ENCODE measurements at regions not wholly inside any gene's neighbourhood (a gene's known extent, or its start where the extent isn't known, plus 50 kb on each side); places are given as distances from the start of the nearest gene placed in this dataset.

DNA sequence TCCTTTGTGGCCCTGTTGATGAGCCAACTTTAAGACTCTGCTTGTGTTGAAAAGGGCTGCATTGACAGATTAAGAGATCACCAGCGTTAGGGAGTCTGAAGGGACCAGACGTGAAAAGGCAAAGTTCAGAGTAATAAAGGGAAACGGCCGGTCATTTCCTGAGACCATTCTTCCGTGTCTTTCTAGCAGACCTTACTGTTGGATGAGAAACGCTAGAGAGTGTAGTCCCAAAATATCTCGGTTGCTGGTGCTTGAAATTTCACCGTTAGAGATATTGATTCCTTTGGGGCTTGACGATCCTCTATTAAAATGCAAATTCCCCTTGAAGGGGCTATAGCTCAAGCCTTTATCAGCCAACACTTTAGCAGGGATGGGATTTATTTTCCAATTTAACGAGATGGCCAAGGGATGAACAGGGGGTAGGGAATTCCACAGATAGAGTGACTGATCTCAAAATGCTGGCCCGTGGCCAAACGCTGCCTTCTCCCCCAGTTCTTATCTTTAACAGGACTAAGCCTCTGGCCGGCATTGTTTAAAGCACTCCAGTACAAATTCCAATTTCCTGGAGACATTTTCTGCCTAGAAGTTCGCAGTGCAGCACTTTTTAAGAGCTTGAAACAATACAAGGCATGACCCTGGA, 250.4 kb downstream of the TJP1 start:
- ATAC-seq (peak in 1 of 2 experiments; percentile 13; a peak in 2 of 6 replicates), FAIRE-seq (no peak), DNase-seq (ENCODE audit: low read depth in 1 of 2, low spot score in 1 of 2) (peak; percentile 19 to 31)
- CTCF ChIA-PET: interaction anchor here (0.5 to 0.9 kb wide), 3 partner anchors 11 to 210 kb away, joined by 3 to 4 read pairs (median 4); no protein-coding TSS in a partner anchor
- 9% methylated on average over 14 of the region's 14 CpGs for WGBS (ENCODE audit: missing lambda C conversion rate)
- H3K4me1 ChIP-seq: peaks cover 10% of the 10 kb centered on the region; the same call in 2 of the 3 replicates
- H3K4me2 ChIP-seq: no peak overlapping the region
- peaks cover 7% of the 10 kb centered on the region; the same call in 1 of the 3 replicates for H3K9me3 ChIP-seq
- H3K27ac ChIP-seq: no peak overlapping the region
- TF ChIP-seq CBX8 (IDR thresholded peaks at IDR 0.05): peak; percentile 96
- no peak for TF ChIP-seq JUN (IDR thresholded peaks at IDR 0.05)
- TF ChIP-seq RNF2 (IDR thresholded peaks at IDR 0.05; ENCODE audit: borderline replicate concordance, low read depth): peak; percentile 94
- 0 out of 2 replicates have a peak, but pooled peaks have one; percentile 16 for TF ChIP-seq CBX2 (IDR thresholded peaks at IDR 0.05; ENCODE audit: borderline replicate concordance, low read depth)
- POLR2A ChIA-PET: no interaction called here
- H3K4me3 ChIP-seq: no peak overlapping the region

DNA sequence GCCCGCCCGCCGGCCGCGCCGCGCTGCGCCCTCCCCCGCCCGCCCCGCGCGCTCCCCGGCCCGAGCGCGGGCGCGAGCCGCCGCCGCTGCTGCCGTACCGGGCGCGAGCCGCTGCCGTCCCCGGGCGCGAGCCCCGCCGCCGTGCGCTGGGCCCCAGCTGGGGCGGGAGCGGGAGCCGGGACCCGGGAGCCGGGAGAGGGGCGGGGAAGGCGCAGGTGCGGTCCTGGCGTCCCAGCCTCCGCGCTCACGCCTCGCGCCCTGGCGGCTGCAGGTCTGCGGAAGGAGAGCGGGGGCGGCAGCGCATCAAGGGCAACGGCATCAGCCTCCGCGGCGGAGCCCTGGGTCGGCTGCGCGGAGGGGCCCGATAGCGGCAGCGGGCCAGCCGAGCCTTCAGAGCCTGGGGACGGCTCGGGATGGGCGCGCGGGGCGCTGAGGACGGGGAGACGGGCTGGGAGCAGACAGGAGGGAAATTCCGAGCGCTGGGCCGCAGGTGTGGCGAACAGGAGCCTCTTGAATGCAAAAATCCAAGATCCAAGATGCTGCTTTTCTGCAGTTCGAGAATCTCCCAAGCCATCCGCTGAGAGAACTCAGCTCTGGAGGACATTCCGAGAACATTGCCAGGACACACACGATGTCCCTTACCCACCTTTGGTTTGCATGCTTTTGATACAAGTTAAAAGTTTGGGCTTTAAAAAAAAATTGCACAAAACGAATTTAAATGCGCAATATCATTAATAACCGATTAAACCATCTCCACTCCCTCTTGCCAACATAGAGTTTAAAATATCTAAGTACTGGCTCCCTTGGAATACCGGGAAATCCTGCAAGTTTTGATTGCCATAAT, 251.1 kb downstream of the TJP1 start:
- FAIRE-seq (peak; percentile 36), DNase-seq (ENCODE audit: low read depth in 1 of 2, low spot score in 1 of 2) (peak; percentile 40 to 44), ATAC-seq (peak; percentile 41 to 66)
- no peak overlapping the region for H3K27ac ChIP-seq
- peaks cover 10% of the 10 kb centered on the region; the same call in 2 of the 3 replicates for H3K4me1 ChIP-seq
- H3K4me3 ChIP-seq: peak overlapping the region; percentile 50
- CTCF ChIA-PET: interaction anchor here (0.5 to 1.2 kb wide), 2 partner anchors 21 to 209 kb away, joined by 3 to 4 read pairs; no protein-coding TSS in a partner anchor
- POLR2A ChIA-PET: interaction anchor here (0.7 kb wide), 1 partner anchor 355 kb away, joined by 4 read pairs; no protein-coding TSS in a partner anchor
- TF ChIP-seq ZFP36 (IDR thresholded peaks at IDR 0.05; ENCODE audit: borderline replicate concordance, partially characterized antibody): peak; percentile 71
- TF ChIP-seq CBX8 (IDR thresholded peaks at IDR 0.05): peak; percentile 100
- no peak for TF ChIP-seq CEBPB (IDR thresholded peaks at IDR 0.05)
- TF ChIP-seq E2F6 (IDR thresholded peaks at IDR 0.05; ENCODE audit: borderline replicate concordance, low read depth): 0 out of 2 replicates have a peak, but pooled peaks have one; percentile 16
- TF ChIP-seq MAX (IDR thresholded peaks at IDR 0.05): no peak
- TF ChIP-seq EP300 (IDR thresholded peaks at IDR 0.05): no peak
- no peak for TF ChIP-seq HES2 (IDR thresholded peaks at IDR 0.05)
- TF ChIP-seq CBX2 (IDR thresholded peaks at IDR 0.05; ENCODE audit: borderline replicate concordance, low read depth): 0 out of 2 replicates have a peak, but pooled peaks have one; percentile 22
- peak; percentile 100 for TF ChIP-seq RNF2 (IDR thresholded peaks at IDR 0.05; ENCODE audit: borderline replicate concordance, low read depth)
- TF ChIP-seq KDM5A (IDR thresholded peaks at IDR 0.05): no peak
- TF ChIP-seq ZSCAN20 (CRISPR knock-in tag; IDR thresholded peaks at IDR 0.05): no peak
- 8% methylated on average over 33 of the region's 85 CpGs for WGBS (ENCODE audit: missing lambda C conversion rate)
- H3K4me2 ChIP-seq: peak overlapping the region; percentile 99
- H3K9me3 ChIP-seq: peaks cover 7% of the 10 kb centered on the region; the same call in 1 of the 3 replicates

DNA sequence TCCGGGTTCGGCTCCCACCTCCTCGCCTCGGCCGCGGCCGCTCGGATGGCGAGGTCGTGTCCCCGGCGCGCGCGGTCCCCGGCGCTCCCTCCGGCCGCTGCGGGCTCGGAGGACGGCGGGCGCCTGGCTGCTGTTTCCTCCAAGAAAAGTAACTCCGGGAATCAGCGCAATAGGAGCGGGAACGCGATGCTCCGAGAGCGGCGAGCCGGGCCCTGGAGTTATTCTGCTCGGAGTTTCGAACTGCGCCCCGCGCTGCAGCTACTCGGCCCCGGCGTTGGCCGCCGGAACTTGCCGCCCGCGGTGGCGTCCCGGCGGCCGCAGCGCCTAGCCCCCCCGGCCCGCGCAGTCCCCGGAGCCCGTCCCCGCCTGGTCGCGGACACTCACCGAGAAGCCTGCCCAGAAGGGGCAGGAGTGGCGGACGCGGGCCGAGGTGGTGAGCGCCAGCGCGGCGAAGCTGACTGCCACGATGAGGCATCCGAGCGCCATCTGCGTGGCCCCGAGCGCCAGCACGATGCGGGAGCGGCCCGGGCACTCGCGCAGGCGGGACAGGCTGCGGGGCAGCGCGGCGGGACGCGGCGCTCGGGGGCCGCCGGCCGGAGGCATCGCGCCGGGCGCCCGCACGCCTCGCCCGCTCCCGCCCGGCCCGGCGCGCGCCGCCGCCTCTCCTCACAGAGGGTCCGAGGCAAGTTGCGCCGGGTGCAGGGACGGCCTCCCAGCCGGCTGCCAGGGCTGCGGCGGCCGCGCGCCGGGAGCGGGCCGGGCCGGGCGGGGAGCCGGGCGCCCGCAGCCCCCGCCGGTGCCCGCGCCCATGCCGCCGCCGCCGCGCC, 251.9 kb downstream of the TJP1 start:
- 3% methylated on average over 24 of the region's 135 CpGs for whole genome bisulfite sequencing (ENCODE audit: missing lambda C conversion rate)
- DNase-seq (ENCODE audit: low read depth in 1 of 2, low spot score in 1 of 2): peak in 1 of 2 experiments; percentile 20
- peak; percentile 29 to 45; a peak in 5 of 6 replicates for ATAC-seq
- POLR2A ChIA-PET: interaction anchor here (0.7 kb wide), 1 partner anchor 356 kb away, joined by 4 read pairs; no protein-coding TSS in a partner anchor
- CTCF ChIA-PET: interaction anchor here (1.2 kb wide), 1 partner anchor 22 kb away, joined by 3 read pairs; no protein-coding TSS in a partner anchor
- peaks cover 7% of the 10 kb centered on the region; the same call in 1 of the 3 replicates for H3K9me3 ChIP-seq
- peaks cover 10% of the 10 kb centered on the region; the same call in 2 of the 3 replicates for H3K4me1 ChIP-seq
- H3K4me2 ChIP-seq: peak overlapping the region; percentile 99
- H3K4me3 ChIP-seq: peak overlapping the region; percentile 59
- H3K27ac ChIP-seq: peak overlapping the region in 1 of 2 experiments; percentile 56; a peak in 4 of 6 replicates
- no peak for FAIRE-seq
- TF ChIP-seq EHMT2 (IDR thresholded peaks at IDR 0.05; ENCODE audit: low read depth) (no peak), EHF (CRISPR knock-in tag; IDR thresholded peaks at IDR 0.05) (no peak), BCL3 (IDR thresholded peaks at IDR 0.05) (no peak), NFE2L2 (conservative IDR thresholded peaks at IDR 0.05; ENCODE audit: low read length) (no peak), ZC3H11A (IDR thresholded peaks at IDR 0.05) (no peak), ZSCAN20 (CRISPR knock-in tag; IDR thresholded peaks at IDR 0.05) (no peak), HES2 (IDR thresholded peaks at IDR 0.05) (no peak), MAZ (IDR thresholded peaks at IDR 0.05; ENCODE audit: borderline replicate concordance, low read depth, low read length) (no peak), CTCF (IDR thresholded peaks at IDR 0.05) (no peak), MAX (IDR thresholded peaks at IDR 0.05) (no peak)
